ENCODE measurements at regions not wholly inside any gene's neighbourhood (a gene's known extent, or its start where the extent isn't known, plus 50 kb on each side); places are given as distances from the start of the nearest gene placed in this dataset.

- TF ChIP-seq CTCF (conservative IDR thresholded peaks at IDR 0.05; ENCODE audit: low read depth, low read length) (no peak), EZH2 (IDR thresholded peaks at IDR 0.05; ENCODE audit: low read length, unreplicated experiment) (no peak)
These were observed 92.5 kb downstream of the GASK1B start for GRCh38 chr4:158080354-158080753.
